Fibroblast of the aortic adventitia (primary cell): ENCODE measurements at regions not wholly inside any gene's neighbourhood (a gene's known extent, or its start where the extent isn't known, plus 50 kb on each side); places are given as distances from the start of the nearest gene placed in this dataset.

ENCODE experiments used
- DNase-seq: peaks from one replicate; pipeline ENCODE4 v3.0.0-alpha.2; 2010; ENCODE audit warnings: low read depth
- H3K4me3 ChIP-seq: 2 replicates; pipeline ENCODE4 v1.5.1; 2011; ENCODE audit warnings: low read depth, mild to moderate bottlenecking, control low read depth, low read length, moderate library complexity
- CTCF ChIP-seq: IDR thresholded peaks from 2 replicates; pipeline ENCODE4 v1.5.1; 2011; ENCODE audit warnings: mild to moderate bottlenecking, low read length, control low read depth, inconsistent platforms; ENCODE audit not compliant: insufficient read depth

DNA sequence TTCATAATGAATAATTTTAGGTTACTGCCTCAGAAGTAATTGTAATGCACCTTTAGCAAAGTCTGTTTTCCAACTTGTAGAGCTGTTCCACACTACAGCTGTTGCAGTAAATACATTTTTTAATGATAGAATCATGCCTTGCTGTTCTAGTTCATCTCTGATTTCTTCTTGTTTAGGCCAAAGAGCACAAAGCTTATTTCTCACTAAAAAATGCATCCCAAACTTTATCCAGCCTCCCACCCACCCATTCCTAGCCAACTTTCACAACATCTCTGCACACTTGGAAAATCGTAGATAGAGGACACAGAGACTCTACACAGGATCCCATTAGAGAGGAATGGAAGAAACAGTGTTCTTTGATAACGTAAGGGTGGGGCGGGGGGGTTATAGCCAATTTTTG lies 252.2 kb upstream of the DYNLRB2 start:
- TF ChIP-seq CTCF: no peak
- no peak overlapping the region for H3K4me3 ChIP-seq
- no peak for DNase-seq

GRCh38 chr16:80287674-80288073 lies 253.1 kb upstream of the DYNLRB2 start:
- DNase-seq: no peak
- TF ChIP-seq CTCF: no peak
- no peak overlapping the region for H3K4me3 ChIP-seq

DNA sequence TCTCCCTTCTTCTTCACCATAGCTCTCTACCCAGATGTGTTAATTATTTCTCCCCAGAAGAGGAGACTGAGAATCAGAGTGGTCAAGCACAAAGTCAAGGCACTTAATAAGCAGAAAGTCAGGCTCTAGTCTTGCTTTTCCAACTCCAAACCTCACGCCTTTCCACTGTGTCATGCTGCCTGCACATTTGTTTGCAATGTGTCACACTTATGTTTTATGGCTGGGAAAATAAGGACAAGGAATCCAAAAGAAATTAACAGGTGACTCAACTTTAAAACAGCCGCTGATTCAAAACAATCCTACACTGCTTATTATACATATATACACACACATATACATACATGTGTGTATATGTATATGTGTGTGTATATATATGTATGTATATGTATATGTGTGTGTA lies 255.7 kb upstream of the DYNLRB2 start:
- no peak overlapping the region for H3K4me3 ChIP-seq
- TF ChIP-seq CTCF: no peak
- peak; percentile 25 for DNase-seq

GRCh38 chr16:80283466-80284392 lies 257.1 kb upstream of the DYNLRB2 start:
- DNase-seq: no peak
- no peak for TF ChIP-seq CTCF
- no peak overlapping the region for H3K4me3 ChIP-seq

GRCh38 chr16:80280557-80280956 lies 260.2 kb upstream of the DYNLRB2 start:
- DNase-seq: no peak
- no peak for TF ChIP-seq CTCF
- no peak overlapping the region for H3K4me3 ChIP-seq

DNA sequence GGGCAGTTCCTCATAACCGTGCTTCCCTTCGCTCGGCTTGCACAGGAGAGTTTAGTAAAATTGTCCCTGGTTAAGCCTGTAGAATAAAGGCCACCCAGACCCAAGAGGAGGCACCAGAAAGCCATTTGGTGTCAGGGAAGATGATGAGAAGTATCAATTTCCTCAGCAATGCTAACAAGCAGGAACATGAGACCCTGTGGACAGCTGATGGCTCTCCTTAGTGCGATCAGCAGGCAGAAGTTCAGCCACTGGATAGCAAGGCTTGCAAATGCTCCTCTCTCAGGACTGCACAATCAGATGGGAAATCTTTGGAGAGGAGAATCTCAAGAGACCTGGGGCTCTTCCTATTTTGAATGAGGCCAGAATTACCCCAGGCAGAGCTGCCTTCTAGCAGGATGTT lies 261.1 kb upstream of the DYNLRB2 start:
- no peak for DNase-seq
- no peak for TF ChIP-seq CTCF
- H3K4me3 ChIP-seq: no peak overlapping the region
